Breast epithelium (tissue), 3 donors: ENCODE measurements at regions not wholly inside any gene's neighbourhood (a gene's known extent, or its start where the extent isn't known, plus 50 kb on each side); places are given as distances from the start of the nearest gene placed in this dataset.

Source experiments
- CTCF ChIP-seq, 3 donors: fragments of 450-650 bp; IDR thresholded peaks; one replicate each; pipeline ENCODE4 v1.5.1; 2016 to 2017; ENCODE audit warnings: antibody characterized with exemption in 3 of 3, mild to moderate bottlenecking in 3 of 3, moderate library complexity in 3 of 3
- POLR2A ChIP-seq: fragments of 450-650 bp; IDR thresholded peaks from one replicate; pipeline ENCODE4 v1.6.1; 2016; ENCODE audit warnings: antibody characterized with exemption, mild to moderate bottlenecking, moderate library complexity

GRCh38 chr5:7961540-7961939 lies 92.6 kb downstream of the MTRR start:
- TF ChIP-seq POLR2A, result no peak
- TF ChIP-seq CTCF (IDR thresholded peaks at IDR 0.05), result no peak
